ENCODE measurements at regions not wholly inside any gene's neighbourhood (a gene's known extent, or its start where the extent isn't known, plus 50 kb on each side); places are given as distances from the start of the nearest gene placed in this dataset.

GRCh38 chr12:102763471-102763870 is 153.6 kb downstream of the PAH start:
- TF ChIP-seq CTCF (IDR thresholded peaks at IDR 0.05) = no peak
- TF ChIP-seq, protein P1, sequence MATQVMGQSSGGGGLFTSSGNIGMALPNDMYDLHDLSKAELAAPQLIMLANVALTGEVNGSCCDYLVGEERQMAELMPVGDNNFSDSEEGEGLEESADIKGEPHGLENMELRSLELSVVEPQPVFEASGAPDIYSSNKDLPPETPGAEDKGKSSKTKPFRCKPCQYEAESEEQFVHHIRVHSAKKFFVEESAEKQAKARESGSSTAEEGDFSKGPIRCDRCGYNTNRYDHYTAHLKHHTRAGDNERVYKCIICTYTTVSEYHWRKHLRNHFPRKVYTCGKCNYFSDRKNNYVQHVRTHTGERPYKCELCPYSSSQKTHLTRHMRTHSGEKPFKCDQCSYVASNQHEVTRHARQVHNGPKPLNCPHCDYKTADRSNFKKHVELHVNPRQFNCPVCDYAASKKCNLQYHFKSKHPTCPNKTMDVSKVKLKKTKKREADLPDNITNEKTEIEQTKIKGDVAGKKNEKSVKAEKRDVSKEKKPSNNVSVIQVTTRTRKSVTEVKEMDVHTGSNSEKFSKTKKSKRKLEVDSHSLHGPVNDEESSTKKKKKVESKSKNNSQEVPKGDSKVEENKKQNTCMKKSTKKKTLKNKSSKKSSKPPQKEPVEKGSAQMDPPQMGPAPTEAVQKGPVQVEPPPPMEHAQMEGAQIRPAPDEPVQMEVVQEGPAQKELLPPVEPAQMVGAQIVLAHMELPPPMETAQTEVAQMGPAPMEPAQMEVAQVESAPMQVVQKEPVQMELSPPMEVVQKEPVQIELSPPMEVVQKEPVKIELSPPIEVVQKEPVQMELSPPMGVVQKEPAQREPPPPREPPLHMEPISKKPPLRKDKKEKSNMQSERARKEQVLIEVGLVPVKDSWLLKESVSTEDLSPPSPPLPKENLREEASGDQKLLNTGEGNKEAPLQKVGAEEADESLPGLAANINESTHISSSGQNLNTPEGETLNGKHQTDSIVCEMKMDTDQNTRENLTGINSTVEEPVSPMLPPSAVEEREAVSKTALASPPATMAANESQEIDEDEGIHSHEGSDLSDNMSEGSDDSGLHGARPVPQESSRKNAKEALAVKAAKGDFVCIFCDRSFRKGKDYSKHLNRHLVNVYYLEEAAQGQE (IDR thresholded peaks at IDR 0.05; ENCODE audit: insufficient read depth in 1 of 2, low read depth in 2 of 2, low read length in 1 of 2) = no peak
- TF ChIP-seq POLR2AphosphoS5 (IDR thresholded peaks at IDR 0.05; ENCODE audit: low read depth, low read length) = no peak
